BJ (cell line): ENCODE measurements at regions not wholly inside any gene's neighbourhood (a gene's known extent, or its start where the extent isn't known, plus 50 kb on each side); places are given as distances from the start of the nearest gene placed in this dataset.

ENCODE experiments used
- CTCF ChIA-PET: fragments of 350-600 bp; formaldehyde crosslinking; extraction: SDS; loops from one replicate; lab custom pipeline; 2021; ENCODE audit warnings: antibody characterized with exemption, inconsistent platforms; lab: Yijun Ruan, JAX
- POLR2A ChIA-PET: fragments of 300-600 bp; sonication (Branson Sonifier 250); formaldehyde crosslinking; extraction: SDS; loops from one replicate; lab custom pipeline; 2021; ENCODE audit warnings: antibody characterized with exemption; lab: Charles Lee
- DNase-seq: peaks from one replicate; pipeline ENCODE4 v3.0.0-alpha.2; 2011; ENCODE audit warnings: low read depth
- H3K27me3 ChIP-seq: 2 replicates; pipeline ENCODE4 v1.6.0; 2011; ENCODE audit warnings: low read length; ENCODE audit not compliant: control insufficient read depth, insufficient read depth
- H3K36me3 ChIP-seq: 2 replicates; pipeline ENCODE4 v1.5.1; 2011; ENCODE audit warnings: low read length; ENCODE audit not compliant: control insufficient read depth, insufficient read depth
- H3K4me3 ChIP-seq: 2 replicates; pipeline ENCODE4 v1.5.1; 2011; ENCODE audit warnings: low read depth, mild to moderate bottlenecking, control low read depth, low read length
- TF ChIP-seq, protein P1 (sequence below): IDR thresholded peaks from 2 replicates; pipeline ENCODE4 v1.5.1; 2011; ENCODE audit warnings: low read depth, mild to moderate bottlenecking, control low read depth, inconsistent platforms, low read length, moderate library complexity; ENCODE audit not compliant: insufficient read depth

- no peak for DNase-seq
- TF ChIP-seq, protein P1, sequence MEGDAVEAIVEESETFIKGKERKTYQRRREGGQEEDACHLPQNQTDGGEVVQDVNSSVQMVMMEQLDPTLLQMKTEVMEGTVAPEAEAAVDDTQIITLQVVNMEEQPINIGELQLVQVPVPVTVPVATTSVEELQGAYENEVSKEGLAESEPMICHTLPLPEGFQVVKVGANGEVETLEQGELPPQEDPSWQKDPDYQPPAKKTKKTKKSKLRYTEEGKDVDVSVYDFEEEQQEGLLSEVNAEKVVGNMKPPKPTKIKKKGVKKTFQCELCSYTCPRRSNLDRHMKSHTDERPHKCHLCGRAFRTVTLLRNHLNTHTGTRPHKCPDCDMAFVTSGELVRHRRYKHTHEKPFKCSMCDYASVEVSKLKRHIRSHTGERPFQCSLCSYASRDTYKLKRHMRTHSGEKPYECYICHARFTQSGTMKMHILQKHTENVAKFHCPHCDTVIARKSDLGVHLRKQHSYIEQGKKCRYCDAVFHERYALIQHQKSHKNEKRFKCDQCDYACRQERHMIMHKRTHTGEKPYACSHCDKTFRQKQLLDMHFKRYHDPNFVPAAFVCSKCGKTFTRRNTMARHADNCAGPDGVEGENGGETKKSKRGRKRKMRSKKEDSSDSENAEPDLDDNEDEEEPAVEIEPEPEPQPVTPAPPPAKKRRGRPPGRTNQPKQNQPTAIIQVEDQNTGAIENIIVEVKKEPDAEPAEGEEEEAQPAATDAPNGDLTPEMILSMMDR = no peak
- Histone ChIP-seq H3K36me3 (no peaks in the 10 kb centered on the region), H3K4me3 (no peak overlapping the region), H3K27me3 (no peaks in the 10 kb centered on the region)
- CTCF ChIA-PET = no interaction called here
- POLR2A ChIA-PET = no interaction called here
Observed at GRCh38 chr5:61951295-61951694, 354.7 kb upstream of the KIF2A start.

DNA sequence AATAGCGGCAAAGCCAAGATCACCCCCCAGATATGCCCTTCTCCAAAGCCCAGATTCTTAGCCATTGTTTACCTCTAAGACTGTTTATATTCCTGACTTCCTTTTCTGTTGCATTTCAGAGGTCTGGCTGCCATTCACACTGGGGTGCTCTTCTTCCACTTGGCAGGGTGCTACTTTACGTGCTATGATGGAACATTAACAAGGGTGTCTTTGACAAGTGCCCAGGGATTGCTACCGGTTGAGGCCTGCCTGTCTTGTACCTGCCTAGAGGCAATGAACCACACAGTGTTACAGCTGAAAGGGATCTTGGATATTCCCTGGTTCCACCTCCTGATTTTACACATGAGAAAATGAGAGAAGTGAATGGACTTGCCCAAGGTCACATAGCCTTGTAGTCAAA is 352.1 kb upstream of the KIF2A start:
- POLR2A ChIA-PET = no interaction called here
- TF ChIP-seq, protein P1 = no peak
- CTCF ChIA-PET = no interaction called here
- no peak overlapping the region for H3K4me3 ChIP-seq
- no peak for DNase-seq
- no peaks in the 10 kb centered on the region for H3K36me3 ChIP-seq
- H3K27me3 ChIP-seq = no peaks in the 10 kb centered on the region

- Histone ChIP-seq H3K27me3 (no peaks in the 10 kb centered on the region), H3K36me3 (no peaks in the 10 kb centered on the region), H3K4me3 (no peak overlapping the region)
- ChIA-PET POLR2A (no interaction called here), CTCF (no interaction called here)
- TF ChIP-seq, protein P1 = no peak
- peak; percentile 4 for DNase-seq
Observed at GRCh38 chr5:61964201-61964600, 341.8 kb upstream of the KIF2A start.

GRCh38 chr5:61965069-61965468 is 340.9 kb upstream of the KIF2A start:
- no peak overlapping the region for H3K4me3 ChIP-seq
- TF ChIP-seq, protein P1 = no peak
- H3K36me3 ChIP-seq = no peaks in the 10 kb centered on the region
- CTCF ChIA-PET = no interaction called here
- no peaks in the 10 kb centered on the region for H3K27me3 ChIP-seq
- POLR2A ChIA-PET = no interaction called here
- no peak for DNase-seq

GRCh38 chr5:61965490-61965889 is 340.5 kb upstream of the KIF2A start:
- ChIA-PET POLR2A (no interaction called here), CTCF (no interaction called here)
- Histone ChIP-seq H3K4me3 (no peak overlapping the region), H3K36me3 (no peaks in the 10 kb centered on the region), H3K27me3 (no peaks in the 10 kb centered on the region)
- TF ChIP-seq, protein P1 = no peak
- no peak for DNase-seq
